HG02623 (cell line): ENCODE measurements at regions not wholly inside any gene's neighbourhood (a gene's known extent, or its start where the extent isn't known, plus 50 kb on each side); places are given as distances from the start of the nearest gene placed in this dataset.

ENCODE experiments used
- ATAC-seq: cut with Tn5 transposase; IDR thresholded peaks from one replicate; pipeline ENCODE4 v1.9.1; 2021; ENCODE audit warnings: moderate library complexity; ENCODE audit not compliant: unreplicated experiment

- no peak for ATAC-seq
Observed at GRCh38 chr2:189267925-189268579, 88.5 kb upstream of the COL5A2 start.

GRCh38 chr2:189268763-189269162, 89.2 kb upstream of the COL5A2 start:
- no peak for ATAC-seq

- no peak for ATAC-seq
Observed at GRCh38 chr2:189273734-189274133, 94.2 kb upstream of the COL5A2 start.

- no peak for ATAC-seq
Observed at GRCh38 chr2:189274361-189274760, 94.8 kb upstream of the COL5A2 start.

- ATAC-seq, result no peak
Observed at GRCh38 chr2:189276277-189276676, 96.7 kb upstream of the COL5A2 start.

- no peak for ATAC-seq
Observed at GRCh38 chr2:189281201-189281600, 101.6 kb upstream of the COL5A2 start.

- ATAC-seq, result no peak
Observed at GRCh38 chr2:189285349-189285748, 105.8 kb upstream of the COL5A2 start.

- no peak for ATAC-seq
Observed at GRCh38 chr2:189285962-189286645, 106.5 kb upstream of the COL5A2 start.

- ATAC-seq, result no peak
Observed at GRCh38 chr2:189287363-189287762, 107.8 kb upstream of the COL5A2 start.

GRCh38 chr2:189287982-189288521, 108.5 kb upstream of the COL5A2 start:
- ATAC-seq, result no peak

GRCh38 chr2:189291460-189291859, 111.9 kb upstream of the COL5A2 start:
- no peak for ATAC-seq

GRCh38 chr2:189293164-189293563, 113.6 kb upstream of the COL5A2 start:
- no peak for ATAC-seq

- ATAC-seq, result no peak
Observed at GRCh38 chr2:189297446-189297845, 117.9 kb upstream of the COL5A2 start.

- ATAC-seq, result no peak
Observed at GRCh38 chr2:189298038-189298437, 118.5 kb upstream of the COL5A2 start.

GRCh38 chr2:189298481-189298880, 118.9 kb upstream of the COL5A2 start:
- no peak for ATAC-seq

- ATAC-seq, result no peak
Observed at GRCh38 chr2:189299974-189300373, 120.4 kb upstream of the COL5A2 start.

- ATAC-seq, result no peak
Observed at GRCh38 chr2:189300916-189301315, 121.4 kb upstream of the COL5A2 start.

- ATAC-seq, result no peak
Observed at GRCh38 chr2:189302274-189302948, 122.8 kb upstream of the COL5A2 start.

GRCh38 chr2:189304360-189304759, 124.8 kb upstream of the COL5A2 start:
- no peak for ATAC-seq

GRCh38 chr2:189305291-189305943, 125.9 kb upstream of the COL5A2 start:
- ATAC-seq, result no peak

- ATAC-seq, result no peak
Observed at GRCh38 chr2:189306525-189306924, 127.0 kb upstream of the COL5A2 start.
